AG04450 (cell line): ENCODE measurements at regions not wholly inside any gene's neighbourhood (a gene's known extent, or its start where the extent isn't known, plus 50 kb on each side); places are given as distances from the start of the nearest gene placed in this dataset.

Source experiments
- CTCF ChIA-PET: fragments of 300-600, 350-600 bp; formaldehyde crosslinking; extraction: SDS; loops from one replicate; lab custom pipeline; 2022; ENCODE audit warnings: antibody characterized with exemption, inconsistent platforms; lab: Charles Lee
- POLR2A ChIA-PET: fragments of 350-600 bp; formaldehyde crosslinking; extraction: SDS; loops from one replicate; lab custom pipeline; 2021; ENCODE audit warnings: antibody characterized with exemption, inconsistent platforms; lab: Yijun Ruan, JAX
- DNase-seq: peaks from one replicate; pipeline ENCODE4 v3.0.0-alpha.2; 2011; ENCODE audit warnings: low read depth, low spot score
- H3K27ac ChIP-seq: one replicate; pipeline ENCODE4 v1.5.1; 2012; ENCODE audit warnings: low read depth, low read length, control low read depth
- H3K27me3 ChIP-seq: one replicate; pipeline ENCODE4 v1.6.0; 2012; ENCODE audit warnings: low read length; ENCODE audit not compliant: control insufficient read depth, insufficient read depth
- H3K4me3 ChIP-seq: 2 replicates; pipeline ENCODE4 v1.5.1; 2011; ENCODE audit warnings: mild to moderate bottlenecking, low read depth, low read length, control low read depth
- H3K9me3 ChIP-seq: 2 replicates; pipeline ENCODE4 v1.5.1; 2012; ENCODE audit warnings: low read length; ENCODE audit not compliant: control insufficient read depth, insufficient read depth
- CTCF ChIP-seq: IDR thresholded peaks from 2 replicates; pipeline ENCODE4 v1.5.1; 2011; ENCODE audit warnings: low read depth, low read length, control low read depth, inconsistent platforms

- DNase-seq = no peak
- CTCF ChIA-PET = no interaction called here
- POLR2A ChIA-PET = no interaction called here
- TF ChIP-seq CTCF = no peak
- no peak overlapping the region for H3K4me3 ChIP-seq
- H3K9me3 ChIP-seq = peaks cover 2% of the 10 kb centered on the region; the same call in 1 of the 2 replicates
- no peaks in the 10 kb centered on the region for H3K27me3 ChIP-seq
- no peak overlapping the region for H3K27ac ChIP-seq
These were observed 549.6 kb upstream of the CELF4 start for GRCh38 chr18:38115201-38115600.

- DNase-seq = no peak
- TF ChIP-seq CTCF = no peak
- Histone ChIP-seq H3K27ac (no peak overlapping the region), H3K27me3 (no peaks in the 10 kb centered on the region), H3K4me3 (no peak overlapping the region), H3K9me3 (peaks cover 5% of the 10 kb centered on the region; the same call in 1 of the 2 replicates)
- ChIA-PET POLR2A (no interaction called here), CTCF (no interaction called here)
These were observed 521.9 kb upstream of the CELF4 start for GRCh38 chr18:38087538-38087937.

GRCh38 chr18:38081516-38081915 lies 515.9 kb upstream of the CELF4 start:
- no peak for DNase-seq
- POLR2A ChIA-PET = no interaction called here
- CTCF ChIA-PET = no interaction called here

GRCh38 chr18:38077229-38077628 lies 511.6 kb upstream of the CELF4 start:
- no peak for DNase-seq
- POLR2A ChIA-PET = no interaction called here
- no peak for TF ChIP-seq CTCF
- CTCF ChIA-PET = no interaction called here
- no peak overlapping the region for H3K27ac ChIP-seq
- no peaks in the 10 kb centered on the region for H3K27me3 ChIP-seq
- no peak overlapping the region for H3K4me3 ChIP-seq
- H3K9me3 ChIP-seq = peaks cover 16% of the 10 kb centered on the region

More at GRCh38 chr18:38081516-38081915, 515.9 kb upstream of the CELF4 start:
- peaks cover 21% of the 10 kb centered on the region for H3K9me3 ChIP-seq
- TF ChIP-seq CTCF = no peak
- no peak overlapping the region for H3K27ac ChIP-seq
- no peaks in the 10 kb centered on the region for H3K27me3 ChIP-seq
- H3K4me3 ChIP-seq = no peak overlapping the region

GRCh38 chr18:38076346-38077070 lies 510.9 kb upstream of the CELF4 start:
- ChIA-PET POLR2A (no interaction called here), CTCF (no interaction called here)
- TF ChIP-seq CTCF = no peak
- no peak overlapping the region for H3K27ac ChIP-seq
- H3K9me3 ChIP-seq = peaks cover 14% of the 10 kb centered on the region
- DNase-seq = no peak
- no peaks in the 10 kb centered on the region for H3K27me3 ChIP-seq
- no peak overlapping the region for H3K4me3 ChIP-seq
